Gastroesophageal sphincter (tissue), 3 donors: ENCODE measurements at regions not wholly inside any gene's neighbourhood (a gene's known extent, or its start where the extent isn't known, plus 50 kb on each side); places are given as distances from the start of the nearest gene placed in this dataset.

Experiments used
- CTCF ChIP-seq, 4 experiments: fragments of 200-600 bp in 2 of 4; fragments of 450-650 bp in 2 of 4; sonication (generic) in 1 of 4; IDR thresholded peaks; one replicate each; pipeline ENCODE4 v1.5.1; 2017 to 2019; ENCODE audit warnings: antibody characterized with exemption in 4 of 4, mild to moderate bottlenecking in 2 of 4, moderate library complexity in 2 of 4
- EP300 ChIP-seq: sonication (generic); formaldehyde crosslinking; IDR thresholded peaks from one replicate; pipeline ENCODE4 v1.6.1; 2017; ENCODE audit warnings: antibody characterized with exemption, mild to moderate bottlenecking
- POLR2A ChIP-seq, 2 donors: fragments of 450-650 bp; IDR thresholded peaks; one replicate each; pipeline ENCODE4 v1.6.1; 2017; ENCODE audit warnings: antibody characterized with exemption in 2 of 2, mild to moderate bottlenecking in 2 of 2, moderate library complexity in 1 of 2
- POLR2AphosphoS5 ChIP-seq: sonication (generic); formaldehyde crosslinking; IDR thresholded peaks from one replicate; pipeline ENCODE4 v1.6.1; 2017; ENCODE audit warnings: antibody characterized with exemption

GRCh38 chr6:105814745-105815536 is 271.2 kb upstream of the PRDM1 start:
- TF ChIP-seq CTCF (IDR thresholded peaks at IDR 0.05): no peak
- TF ChIP-seq POLR2AphosphoS5: no peak
- no peak for TF ChIP-seq EP300
- no peak for TF ChIP-seq POLR2A (IDR thresholded peaks at IDR 0.05)
